H54 (cell line): ENCODE measurements at regions not wholly inside any gene's neighbourhood (a gene's known extent, or its start where the extent isn't known, plus 50 kb on each side); places are given as distances from the start of the nearest gene placed in this dataset.

Experiments
- DNase-seq: peaks from one replicate; pipeline ENCODE4 v3.0.0; 2011; ENCODE audit warnings: low spot score, mixed read lengths; ENCODE audit not compliant: insufficient read length
- FAIRE-seq: peaks from 3 replicates; lab custom pipeline; 2011; peaks lifted over from hg19 to GRCh38; lab: Jason Lieb, UNC
- POLR2A ChIP-seq: IDR thresholded peaks from 2 replicates; pipeline ENCODE4 v1.6.1; 2011; ENCODE audit warnings: low read depth, mild to moderate bottlenecking, low read length

DNA sequence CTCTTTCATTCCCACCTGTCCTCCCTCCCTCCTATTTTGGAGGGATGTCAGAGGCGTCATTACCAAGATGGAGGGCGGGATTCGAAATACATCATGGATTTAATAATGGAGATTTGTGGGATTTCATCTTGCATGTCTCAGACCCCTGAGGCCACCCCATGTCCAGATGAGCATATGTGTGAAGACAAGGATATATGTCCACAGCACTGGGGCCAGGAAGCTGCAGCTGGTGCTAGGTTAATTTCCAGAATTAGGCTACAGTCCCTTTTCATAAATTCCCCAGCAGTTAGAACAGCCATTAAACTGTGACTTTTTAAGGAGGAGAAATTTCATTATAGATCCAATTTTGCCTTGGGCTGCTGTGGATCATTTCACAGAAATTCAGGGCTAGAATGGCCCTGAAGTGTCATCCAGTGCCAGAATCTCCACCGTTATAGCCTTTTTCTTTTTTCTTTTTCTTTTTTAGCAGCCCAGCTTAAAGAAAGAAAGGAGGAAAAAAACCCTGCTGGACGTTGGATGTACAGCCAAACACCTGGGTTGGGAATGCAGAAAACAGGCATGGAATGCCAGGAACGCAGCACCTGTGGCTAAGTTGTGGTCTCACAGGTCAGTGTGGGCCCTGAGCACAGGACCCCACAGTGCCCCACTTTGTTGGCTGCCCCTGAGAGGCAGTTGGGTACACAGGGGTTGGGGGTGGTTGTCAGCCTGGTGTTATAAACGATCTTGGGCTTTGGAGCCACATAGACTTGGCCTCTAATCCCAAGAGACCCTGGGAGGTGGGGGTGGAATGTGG, 50.2 kb upstream of the CXCL14 start:
- DNase-seq = no peak
- FAIRE-seq = no peak
- no peak for TF ChIP-seq POLR2A
